Hepatocyte (in vitro differentiated cells): ENCODE measurements at regions not wholly inside any gene's neighbourhood (a gene's known extent, or its start where the extent isn't known, plus 50 kb on each side); places are given as distances from the start of the nearest gene placed in this dataset.

Experiments used
- EZH2 ChIP-seq: fragments of 200-600 bp; sonication (generic); IDR thresholded peaks from 2 replicates; pipeline ENCODE4 v1.6.1; 2016; ENCODE audit warnings: antibody characterized with exemption, mild to moderate bottlenecking, borderline replicate concordance
- TF ChIP-seq, protein P1 (sequence below): fragments of 200-600 bp; sonication (generic); IDR thresholded peaks from 2 replicates; pipeline ENCODE4 v1.5.1; 2016; ENCODE audit warnings: antibody characterized with exemption, mild to moderate bottlenecking; ENCODE audit not compliant: poor library complexity

DNA sequence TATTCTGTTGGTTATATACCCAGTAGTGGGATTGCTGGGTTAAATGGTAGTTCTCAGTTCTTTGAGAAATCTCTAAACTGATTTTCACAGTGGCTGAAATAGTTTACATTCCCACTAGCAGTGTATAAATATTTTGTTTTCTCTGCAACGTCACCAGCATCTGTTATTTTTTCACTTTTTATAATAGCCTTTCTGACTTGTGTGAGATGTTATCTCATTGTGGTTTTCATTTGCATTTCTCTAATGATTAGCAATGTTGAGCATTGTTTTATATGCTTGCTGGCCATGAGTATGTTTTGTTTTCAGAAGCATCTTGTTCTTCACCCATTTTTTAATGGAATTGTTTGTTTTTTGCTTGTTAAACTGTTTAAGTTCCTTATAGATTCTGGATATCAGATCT lies 612.7 kb upstream of the SGO1 start:
- TF ChIP-seq, protein P1, sequence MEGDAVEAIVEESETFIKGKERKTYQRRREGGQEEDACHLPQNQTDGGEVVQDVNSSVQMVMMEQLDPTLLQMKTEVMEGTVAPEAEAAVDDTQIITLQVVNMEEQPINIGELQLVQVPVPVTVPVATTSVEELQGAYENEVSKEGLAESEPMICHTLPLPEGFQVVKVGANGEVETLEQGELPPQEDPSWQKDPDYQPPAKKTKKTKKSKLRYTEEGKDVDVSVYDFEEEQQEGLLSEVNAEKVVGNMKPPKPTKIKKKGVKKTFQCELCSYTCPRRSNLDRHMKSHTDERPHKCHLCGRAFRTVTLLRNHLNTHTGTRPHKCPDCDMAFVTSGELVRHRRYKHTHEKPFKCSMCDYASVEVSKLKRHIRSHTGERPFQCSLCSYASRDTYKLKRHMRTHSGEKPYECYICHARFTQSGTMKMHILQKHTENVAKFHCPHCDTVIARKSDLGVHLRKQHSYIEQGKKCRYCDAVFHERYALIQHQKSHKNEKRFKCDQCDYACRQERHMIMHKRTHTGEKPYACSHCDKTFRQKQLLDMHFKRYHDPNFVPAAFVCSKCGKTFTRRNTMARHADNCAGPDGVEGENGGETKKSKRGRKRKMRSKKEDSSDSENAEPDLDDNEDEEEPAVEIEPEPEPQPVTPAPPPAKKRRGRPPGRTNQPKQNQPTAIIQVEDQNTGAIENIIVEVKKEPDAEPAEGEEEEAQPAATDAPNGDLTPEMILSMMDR = no peak
- TF ChIP-seq EZH2 = no peak
